SJSA1 (cell line): ENCODE measurements at regions not wholly inside any gene's neighbourhood (a gene's known extent, or its start where the extent isn't known, plus 50 kb on each side); places are given as distances from the start of the nearest gene placed in this dataset.
"Not testable (repeated sequence)": the region's sequence is repeated elsewhere in the genome, so short reads cannot be mapped to it uniquely, and the experiment has no call there.

Experiments
- DNase-seq, 2 experiments: peaks; one replicate each; pipeline ENCODE4 v3.0.0-alpha.2; 2015 to 2020; ENCODE audit warnings: low spot score in 2 of 2, low read depth in 1 of 2
- H3K27ac ChIP-seq: fragments of 250-450 bp; sonication (Bioruptor Pico); 2 replicates; pipeline ENCODE4 v1.5.1; 2020; ENCODE audit warnings: mild to moderate bottlenecking, moderate library complexity
- H3K27me3 ChIP-seq: fragments of 250-450 bp; sonication (Bioruptor Pico); replicated peaks from 2 replicates; pipeline ENCODE4 v1.5.1; 2020; ENCODE audit warnings: mild to moderate bottlenecking, moderate library complexity
- H3K36me3 ChIP-seq: fragments of 250-450 bp; sonication (Bioruptor Pico); 2 replicates; pipeline ENCODE4 v1.5.1; 2020; ENCODE audit warnings: mild to moderate bottlenecking
- H3K4me1 ChIP-seq: fragments of 250-450 bp; sonication (Bioruptor Pico); replicated peaks from 2 replicates; pipeline ENCODE4 v1.6.1; 2021; ENCODE audit warnings: mild to moderate bottlenecking
- H3K4me3 ChIP-seq: fragments of 250-450 bp; sonication (Bioruptor Pico); 2 replicates; pipeline ENCODE4 v1.5.1; 2020; ENCODE audit warnings: mild to moderate bottlenecking
- H3K9me3 ChIP-seq: fragments of 250-450 bp; sonication (Bioruptor Pico); replicated peaks from 2 replicates; pipeline ENCODE4 v1.5.1; 2020; ENCODE audit warnings: mild to moderate bottlenecking

GRCh38 chr1:148279002-148279542, 127.0 kb upstream of the NBPF11 start:
- H3K27me3 ChIP-seq, H3K36me3 ChIP-seq, H3K4me3 ChIP-seq, H3K9me3 ChIP-seq, H3K27ac ChIP-seq, DNase-seq: not testable (repeated sequence)
- H3K4me1 ChIP-seq: peaks cover 37% of the 10 kb centered on the region

GRCh38 chr1:148277865-148278279, 125.8 kb upstream of the NBPF11 start:
- H3K9me3 ChIP-seq, H3K4me3 ChIP-seq, H3K36me3 ChIP-seq, H3K27me3 ChIP-seq: not testable (repeated sequence)
- peak; percentile 70 to 75 for DNase-seq
- Histone ChIP-seq H3K27ac (peak overlapping the region; percentile 59), H3K4me1 (peaks cover 37% of the 10 kb centered on the region)

GRCh38 chr1:148267066-148267465, 115.0 kb upstream of the NBPF11 start:
- not testable (repeated sequence) for H3K4me1 ChIP-seq, H3K27ac ChIP-seq, DNase-seq, H3K36me3 ChIP-seq, H3K9me3 ChIP-seq, H3K27me3 ChIP-seq, H3K4me3 ChIP-seq

- no peaks in the 10 kb centered on the region for H3K27me3 ChIP-seq
- peaks cover 8% of the 10 kb centered on the region; the same call in 1 of the 2 replicates for H3K4me1 ChIP-seq
- H3K4me3 ChIP-seq: no peak overlapping the region
- DNase-seq: no peak
- no peaks in the 10 kb centered on the region for H3K9me3 ChIP-seq
- H3K27ac ChIP-seq: no peak overlapping the region
- H3K36me3 ChIP-seq: no peaks in the 10 kb centered on the region
Measured at GRCh38 chr1:148264374-148265276, 112.5 kb upstream of the NBPF11 start.

GRCh38 chr1:148263906-148264255, 111.8 kb upstream of the NBPF11 start:
- no peak for DNase-seq
- no peaks in the 10 kb centered on the region for H3K9me3 ChIP-seq
- H3K27me3 ChIP-seq: no peaks in the 10 kb centered on the region
- H3K36me3 ChIP-seq: no peaks in the 10 kb centered on the region
- H3K4me1 ChIP-seq: peaks cover 8% of the 10 kb centered on the region; the same call in 1 of the 2 replicates
- H3K4me3 ChIP-seq: peak overlapping the region; percentile 33
- H3K27ac ChIP-seq: no peak overlapping the region

- Histone ChIP-seq H3K9me3 (no peaks in the 10 kb centered on the region), H3K27ac (no peak overlapping the region), H3K4me3 (peak overlapping the region; percentile 33), H3K36me3 (no peaks in the 10 kb centered on the region), H3K27me3 (no peaks in the 10 kb centered on the region), H3K4me1 (peaks cover 8% of the 10 kb centered on the region; the same call in 1 of the 2 replicates)
- peak in 1 of 2 experiments; percentile 22 for DNase-seq
Measured at GRCh38 chr1:148263128-148263905, 111.2 kb upstream of the NBPF11 start.

- DNase-seq, H3K27ac ChIP-seq, H3K9me3 ChIP-seq, H3K4me1 ChIP-seq, H3K4me3 ChIP-seq, H3K36me3 ChIP-seq, H3K27me3 ChIP-seq: not testable (repeated sequence)
Measured at GRCh38 chr1:148261684-148262083, 109.6 kb upstream of the NBPF11 start.

- not testable (repeated sequence) for H3K9me3 ChIP-seq, H3K4me3 ChIP-seq, DNase-seq, H3K27ac ChIP-seq, H3K36me3 ChIP-seq, H3K4me1 ChIP-seq, H3K27me3 ChIP-seq
Measured at GRCh38 chr1:148257886-148258285, 105.8 kb upstream of the NBPF11 start.

GRCh38 chr1:148254611-148255429, 102.7 kb upstream of the NBPF11 start:
- H3K27me3 ChIP-seq, H3K9me3 ChIP-seq, DNase-seq, H3K36me3 ChIP-seq, H3K4me1 ChIP-seq, H3K4me3 ChIP-seq, H3K27ac ChIP-seq: not testable (repeated sequence)

- H3K27ac ChIP-seq, DNase-seq, H3K4me3 ChIP-seq: not testable (repeated sequence)
Measured at GRCh38 chr1:148253808-148254207, 101.7 kb upstream of the NBPF11 start.

GRCh38 chr1:148248798-148249197, 96.7 kb upstream of the NBPF11 start:
- not testable (repeated sequence) for H3K27me3 ChIP-seq, H3K9me3 ChIP-seq, DNase-seq, H3K36me3 ChIP-seq, H3K27ac ChIP-seq, H3K4me1 ChIP-seq, H3K4me3 ChIP-seq

More at GRCh38 chr1:148253808-148254207, 101.7 kb upstream of the NBPF11 start:
- H3K9me3 ChIP-seq, H3K4me1 ChIP-seq, H3K27me3 ChIP-seq, H3K36me3 ChIP-seq: not testable (repeated sequence)

- not testable (repeated sequence) for H3K4me3 ChIP-seq, H3K4me1 ChIP-seq, H3K36me3 ChIP-seq, H3K27ac ChIP-seq, DNase-seq, H3K9me3 ChIP-seq, H3K27me3 ChIP-seq
Measured at GRCh38 chr1:148246258-148246861, 94.3 kb upstream of the NBPF11 start.

GRCh38 chr1:148245843-148246242, 93.8 kb upstream of the NBPF11 start:
- not testable (repeated sequence) for H3K36me3 ChIP-seq, H3K4me3 ChIP-seq, DNase-seq, H3K27ac ChIP-seq, H3K4me1 ChIP-seq, H3K27me3 ChIP-seq, H3K9me3 ChIP-seq
